Adrenal gland (tissue), 9 donors: ENCODE measurements at regions not wholly inside any gene's neighbourhood (a gene's known extent, or its start where the extent isn't known, plus 50 kb on each side); places are given as distances from the start of the nearest gene placed in this dataset.
A peak's percentile ranks its signal among the peaks of the same experiment; 100 is the strongest.

Experiments used
- DNase-seq, 7 donors: peaks; one replicate each; pipeline ENCODE4 v3.0.0-alpha.2; 2019 to 2020
- H3K27ac ChIP-seq, 5 donors: fragments of 200-600 bp; sonication (generic) in 4 of 5; 1 replicate in 3 of 5; 2 replicates in 2 of 5; pipeline versions ENCODE4 v1.5.1 to v1.8.0; 2016 to 2020; ENCODE audit warnings: mild to moderate bottlenecking in 1 of 5
- H3K27me3 ChIP-seq: fragments of 200-600 bp; 2 replicates; pipeline ENCODE4 v1.8.0; 2021
- H3K36me3 ChIP-seq, 2 donors: fragments of 200-600 bp; replicated peaks in 1 of 2; 1 replicate in 1 of 2; 2 replicates in 1 of 2; pipeline versions ENCODE4 v1.5.1 to v1.8.0; 2018 to 2022
- H3K4me1 ChIP-seq, 2 donors: fragments of 200-600 bp; replicated peaks in 1 of 2; 1 replicate in 1 of 2; 2 replicates in 1 of 2; pipeline versions ENCODE4 v1.5.1 to v1.8.0; 2018 to 2021
- H3K4me3 ChIP-seq, 4 donors: fragments of 200-600 bp; sonication (generic) in 3 of 4; one replicate each; pipeline ENCODE4 v1.5.1; 2016 to 2018
- H3K9me3 ChIP-seq, 3 donors: fragments of 200-600 bp; sonication (generic) in 1 of 3; replicated peaks in 1 of 3; 1 replicate in 2 of 3; 2 replicates in 1 of 3; pipeline versions ENCODE4 v1.5.1 to v1.8.0; 2016 to 2021
- CTCF ChIP-seq, 6 experiments: fragments of 450-650 bp in 4 of 6; fragments of 200-600 bp in 2 of 6; sonication (generic) in 1 of 6; IDR thresholded peaks; 1 replicate in 5 of 6; 2 replicates in 1 of 6; pipeline versions ENCODE4 v1.5.1 to v1.8.0; 2016 to 2021; ENCODE audit warnings: antibody characterized with exemption in 6 of 6, mild to moderate bottlenecking in 2 of 6, moderate library complexity in 1 of 6
- POLR2A ChIP-seq, 2 donors: fragments of 450-650 bp; IDR thresholded peaks; one replicate each; pipeline ENCODE4 v1.6.1; 2017; ENCODE audit warnings: antibody characterized with exemption in 2 of 2, mild to moderate bottlenecking in 2 of 2, moderate library complexity in 1 of 2
- WGBS, 4 donors: extraction: QIAGEN DNeasy Blood & Tissue Kit in 2 of 4; methylation state at CpG; one replicate each; pipeline versions ENCODE4 v1.1.5 to v1.1.7; 2013 to 2017; 5-methylcytosine and 5-hydroxymethylcytosine counted together
- intact Hi-C, 2 donors: fragments of 100-400 bp; cut with DNase I; formaldehyde crosslinking; loops; one replicate each; pipeline versions ENCODE4 v1.14.1 to v1.15.0; 2022 to 2023
- donor health status: healthy with polysubstance abuse.
- donor health status: Bipolar disorder and iron deficiency.
- donor health status: DM: yes; HTN: yes; CAD: no.
- donor health status: DM: no; HTN: no; CAD: no.
- donor health status: DM: no; HTN: no; CAD: no.

- WGBS, 4 donors, result 78 to 89% (median 81%) methylated on average over 6 to 10 of the region's 10 CpGs
- no peak for TF ChIP-seq POLR2A (IDR thresholded peaks at IDR 0.05)
- no peak for TF ChIP-seq CTCF (IDR thresholded peaks at IDR 0.05)
- Histone ChIP-seq H3K27me3 (no peaks in the 10 kb centered on the region), H3K36me3 (no peaks in the 10 kb centered on the region), H3K27ac (no peak overlapping the region), H3K4me1 (no peaks in the 10 kb centered on the region), H3K9me3 (no peaks in the 10 kb centered on the region), H3K4me3 (no peak overlapping the region)
- peak in 2 of 7 donors; percentile 2 for DNase-seq
- intact Hi-C loops, result no loop called here
Measured at GRCh38 chr6:168195712-168196111, 116.7 kb upstream of the FRMD1 start.

GRCh38 chr6:168194732-168195567, 115.9 kb upstream of the FRMD1 start:
- WGBS, 4 donors, result 74 to 87% (median 81%) methylated on average over 14 to 19 of the region's 19 CpGs
- Histone ChIP-seq H3K36me3 (no peaks in the 10 kb centered on the region), H3K27ac (no peak overlapping the region), H3K4me3 (no peak overlapping the region), H3K27me3 (no peaks in the 10 kb centered on the region), H3K4me1 (no peaks in the 10 kb centered on the region), H3K9me3 (no peaks in the 10 kb centered on the region)
- TF ChIP-seq CTCF (IDR thresholded peaks at IDR 0.05), result no peak
- no peak for TF ChIP-seq POLR2A (IDR thresholded peaks at IDR 0.05)
- DNase-seq, result peak in 1 of 7 donors; percentile 4
- intact Hi-C loops, result no loop called here

- 71 to 82% (median 79%) methylated on average over 27 to 42 of the region's 42 CpGs for WGBS, 4 donors
- H3K4me3 ChIP-seq, result no peak overlapping the region
- no peaks in the 10 kb centered on the region for H3K9me3 ChIP-seq
- H3K36me3 ChIP-seq, result no peaks in the 10 kb centered on the region
- H3K4me1 ChIP-seq, result no peaks in the 10 kb centered on the region
- no peaks in the 10 kb centered on the region for H3K27me3 ChIP-seq
- H3K27ac ChIP-seq, result no peak overlapping the region
- intact Hi-C loops, result no loop called here
- no peak for DNase-seq
- no peak for TF ChIP-seq CTCF (IDR thresholded peaks at IDR 0.05)
Measured at GRCh38 chr6:168193816-168194721, 115.1 kb upstream of the FRMD1 start.
